Thyroid gland (tissue), 4 donors: ENCODE measurements at regions not wholly inside any gene's neighbourhood (a gene's known extent, or its start where the extent isn't known, plus 50 kb on each side); places are given as distances from the start of the nearest gene placed in this dataset.

ENCODE experiments used
- POLR2A ChIP-seq, 2 donors: fragments of 450-650 bp; IDR thresholded peaks; one replicate each; pipeline ENCODE4 v1.6.1; 2017; ENCODE audit warnings: antibody characterized with exemption in 2 of 2, mild to moderate bottlenecking in 2 of 2, moderate library complexity in 1 of 2
- TF ChIP-seq, protein P1 (sequence below), 6 experiments: fragments of 200-600 bp in 3 of 6; fragments of 450-650 bp in 3 of 6; sonication (generic) in 3 of 6; IDR thresholded peaks; one replicate each; pipeline ENCODE4 v1.5.1; 2016 to 2019; ENCODE audit warnings: antibody characterized with exemption in 6 of 6, mild to moderate bottlenecking in 2 of 6, inconsistent platforms in 1 of 6, moderate library complexity in 1 of 6

DNA sequence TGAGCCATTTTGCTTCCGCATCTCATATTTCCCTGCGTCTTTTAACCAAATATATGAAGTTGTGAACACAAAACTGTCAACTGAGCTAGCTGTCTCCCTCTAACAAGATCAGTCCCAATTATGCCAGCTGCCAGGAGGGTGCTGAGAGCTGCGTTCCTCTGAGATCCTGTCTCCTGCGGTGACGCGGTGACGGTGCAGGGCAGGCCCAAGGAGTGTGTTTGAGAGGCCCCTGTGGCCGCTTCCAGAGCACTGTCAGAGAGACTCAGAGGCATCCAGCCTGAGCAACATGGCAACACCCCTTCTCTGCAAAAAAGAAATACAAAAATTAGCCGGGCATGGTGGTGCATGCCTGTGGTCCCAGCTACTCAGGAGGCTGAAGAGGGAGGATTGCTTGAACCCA, 126.3 kb upstream of the FOXD4L5 start:
- TF ChIP-seq POLR2A (IDR thresholded peaks at IDR 0.05): no peak
- TF ChIP-seq, protein P1, sequence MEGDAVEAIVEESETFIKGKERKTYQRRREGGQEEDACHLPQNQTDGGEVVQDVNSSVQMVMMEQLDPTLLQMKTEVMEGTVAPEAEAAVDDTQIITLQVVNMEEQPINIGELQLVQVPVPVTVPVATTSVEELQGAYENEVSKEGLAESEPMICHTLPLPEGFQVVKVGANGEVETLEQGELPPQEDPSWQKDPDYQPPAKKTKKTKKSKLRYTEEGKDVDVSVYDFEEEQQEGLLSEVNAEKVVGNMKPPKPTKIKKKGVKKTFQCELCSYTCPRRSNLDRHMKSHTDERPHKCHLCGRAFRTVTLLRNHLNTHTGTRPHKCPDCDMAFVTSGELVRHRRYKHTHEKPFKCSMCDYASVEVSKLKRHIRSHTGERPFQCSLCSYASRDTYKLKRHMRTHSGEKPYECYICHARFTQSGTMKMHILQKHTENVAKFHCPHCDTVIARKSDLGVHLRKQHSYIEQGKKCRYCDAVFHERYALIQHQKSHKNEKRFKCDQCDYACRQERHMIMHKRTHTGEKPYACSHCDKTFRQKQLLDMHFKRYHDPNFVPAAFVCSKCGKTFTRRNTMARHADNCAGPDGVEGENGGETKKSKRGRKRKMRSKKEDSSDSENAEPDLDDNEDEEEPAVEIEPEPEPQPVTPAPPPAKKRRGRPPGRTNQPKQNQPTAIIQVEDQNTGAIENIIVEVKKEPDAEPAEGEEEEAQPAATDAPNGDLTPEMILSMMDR (IDR thresholded peaks at IDR 0.05): no peak
